Vagina (tissue), 2 donors: ENCODE measurements at regions not wholly inside any gene's neighbourhood (a gene's known extent, or its start where the extent isn't known, plus 50 kb on each side); places are given as distances from the start of the nearest gene placed in this dataset.

ENCODE experiments used
- CTCF ChIP-seq, 3 experiments: fragments of 450-650 bp in 2 of 3; fragments of 200-600 bp in 1 of 3; sonication (generic) in 1 of 3; IDR thresholded peaks; one replicate each; pipeline ENCODE4 v1.5.1; 2017 to 2019; ENCODE audit warnings: antibody characterized with exemption in 3 of 3, mild to moderate bottlenecking in 2 of 3, moderate library complexity in 2 of 3
- POLR2A ChIP-seq, 2 donors: fragments of 450-650 bp; IDR thresholded peaks; one replicate each; pipeline ENCODE4 v1.6.1; 2017; ENCODE audit warnings: antibody characterized with exemption in 2 of 2, mild to moderate bottlenecking in 2 of 2, moderate library complexity in 2 of 2
- POLR2AphosphoS5 ChIP-seq, 2 donors: sonication (generic); formaldehyde crosslinking; IDR thresholded peaks; one replicate each; pipeline ENCODE4 v1.9.0; 2017; ENCODE audit warnings: antibody characterized with exemption in 2 of 2, mild to moderate bottlenecking in 2 of 2, low read depth in 1 of 2; ENCODE audit not compliant: insufficient read depth in 1 of 2

GRCh38 chr22:49112176-49112575 lies 715.5 kb downstream of the BRD1 start:
- no peak for TF ChIP-seq CTCF (IDR thresholded peaks at IDR 0.05)
- TF ChIP-seq POLR2A (IDR thresholded peaks at IDR 0.05) = no peak
- TF ChIP-seq POLR2AphosphoS5 (IDR thresholded peaks at IDR 0.05; ENCODE audit: insufficient read depth in 1 of 2, low read depth in 1 of 2) = no peak
